Fibroblast of gingiva (primary cell): ENCODE measurements at regions not wholly inside any gene's neighbourhood (a gene's known extent, or its start where the extent isn't known, plus 50 kb on each side); places are given as distances from the start of the nearest gene placed in this dataset.
"Not testable (repeated sequence)": the region's sequence is repeated elsewhere in the genome, so short reads cannot be mapped to it uniquely, and the experiment has no call there.

Experiments
- DNase-seq: peaks from one replicate; pipeline ENCODE4 v3.0.0-alpha.2; 2011; ENCODE audit warnings: low read depth

GRCh38 chr2:175353275-175353674 lies 171.8 kb upstream of the ATP5MC3 start:
- DNase-seq = no peak

GRCh38 chr2:175351512-175351911 lies 170.0 kb upstream of the ATP5MC3 start:
- no peak for DNase-seq

GRCh38 chr2:175350105-175350504 lies 168.6 kb upstream of the ATP5MC3 start:
- DNase-seq = no peak

GRCh38 chr2:175342085-175342484 lies 160.6 kb upstream of the ATP5MC3 start:
- no peak for DNase-seq

- no peak for DNase-seq
These were observed 148.7 kb upstream of the ATP5MC3 start for GRCh38 chr2:175330195-175330594.

- DNase-seq = no peak
These were observed 145.3 kb upstream of the ATP5MC3 start for GRCh38 chr2:175326801-175327200.

GRCh38 chr2:175326164-175326563 lies 144.7 kb upstream of the ATP5MC3 start:
- DNase-seq = not testable (repeated sequence)

GRCh38 chr2:175323162-175323561 lies 141.7 kb upstream of the ATP5MC3 start:
- DNase-seq = no peak

- DNase-seq = no peak
These were observed 137.0 kb upstream of the ATP5MC3 start for GRCh38 chr2:175318542-175318941.

GRCh38 chr2:175317751-175318150 lies 136.2 kb upstream of the ATP5MC3 start:
- no peak for DNase-seq

- DNase-seq = no peak
These were observed 130.6 kb upstream of the ATP5MC3 start for GRCh38 chr2:175312137-175312536.

GRCh38 chr2:175310813-175311504 lies 129.4 kb upstream of the ATP5MC3 start:
- no peak for DNase-seq

- DNase-seq = peak; percentile 2
These were observed 128.3 kb upstream of the ATP5MC3 start for GRCh38 chr2:175309799-175310198.

GRCh38 chr2:175308005-175308404 lies 126.5 kb upstream of the ATP5MC3 start:
- no peak for DNase-seq

- no peak for DNase-seq
These were observed 123.0 kb upstream of the ATP5MC3 start for GRCh38 chr2:175304541-175304940.

GRCh38 chr2:175293776-175294175 lies 112.3 kb upstream of the ATP5MC3 start:
- DNase-seq = no peak

- DNase-seq = no peak
These were observed 111.7 kb upstream of the ATP5MC3 start for GRCh38 chr2:175293195-175293594.

GRCh38 chr2:175282886-175283285 lies 101.4 kb upstream of the ATP5MC3 start:
- DNase-seq = no peak

GRCh38 chr2:175282300-175282699 lies 100.8 kb upstream of the ATP5MC3 start:
- peak; percentile 14 for DNase-seq

- no peak for DNase-seq
These were observed 96.3 kb upstream of the ATP5MC3 start for GRCh38 chr2:175277772-175278171.

GRCh38 chr2:175275539-175275938 lies 94.0 kb upstream of the ATP5MC3 start:
- DNase-seq = no peak

- no peak for DNase-seq
These were observed 77.7 kb upstream of the ATP5MC3 start for GRCh38 chr2:175259164-175259563.

GRCh38 chr2:175256806-175257585 lies 75.5 kb upstream of the ATP5MC3 start:
- no peak for DNase-seq

- not testable (repeated sequence) for DNase-seq
These were observed 74.9 kb upstream of the ATP5MC3 start for GRCh38 chr2:175256391-175256790.
